ENCODE measurements at regions not wholly inside any gene's neighbourhood (a gene's known extent, or its start where the extent isn't known, plus 50 kb on each side); places are given as distances from the start of the nearest gene placed in this dataset.
"Not testable (repeated sequence)": the region's sequence is repeated elsewhere in the genome, so short reads cannot be mapped to it uniquely, and the experiment has no call there.

DNA sequence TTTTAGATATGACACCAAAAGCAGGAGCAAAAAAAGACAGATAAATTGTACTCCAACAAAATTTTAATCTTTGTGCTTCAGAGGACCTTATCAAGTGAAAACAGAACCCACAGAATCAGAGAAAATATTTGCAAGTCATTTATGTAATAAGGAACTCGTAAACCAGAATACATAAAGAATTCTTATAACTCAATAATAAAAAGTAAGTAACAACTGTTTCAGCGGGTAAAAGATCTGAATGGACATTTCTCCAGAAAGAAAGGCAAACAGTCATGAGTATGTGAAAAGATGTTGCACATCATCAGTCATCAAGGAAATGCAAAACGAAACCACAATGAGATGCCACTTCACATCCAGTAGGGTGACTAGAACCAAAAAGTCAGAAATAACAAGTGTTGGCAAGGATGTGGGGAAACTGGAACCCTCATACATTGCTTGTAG, 167.7 kb upstream of the KCTD7 start:
- Mint-ChIP-seq H3K27me3 (ENCODE audit: insufficient read depth) (peaks cover 3% of the 10 kb centered on the region), H3K36me3 (ENCODE audit: low read depth) (no peaks in the 10 kb centered on the region), H3K9me3 (no peaks in the 10 kb centered on the region; the same call in 1 of the 2 replicates), H3K4me3 (no peak overlapping the region), H3K27ac (no peak overlapping the region), H3K4me1 (ENCODE audit: low read depth) (no peaks in the 10 kb centered on the region)
- DNase-seq = no peak
- TF ChIP-seq, protein P1, sequence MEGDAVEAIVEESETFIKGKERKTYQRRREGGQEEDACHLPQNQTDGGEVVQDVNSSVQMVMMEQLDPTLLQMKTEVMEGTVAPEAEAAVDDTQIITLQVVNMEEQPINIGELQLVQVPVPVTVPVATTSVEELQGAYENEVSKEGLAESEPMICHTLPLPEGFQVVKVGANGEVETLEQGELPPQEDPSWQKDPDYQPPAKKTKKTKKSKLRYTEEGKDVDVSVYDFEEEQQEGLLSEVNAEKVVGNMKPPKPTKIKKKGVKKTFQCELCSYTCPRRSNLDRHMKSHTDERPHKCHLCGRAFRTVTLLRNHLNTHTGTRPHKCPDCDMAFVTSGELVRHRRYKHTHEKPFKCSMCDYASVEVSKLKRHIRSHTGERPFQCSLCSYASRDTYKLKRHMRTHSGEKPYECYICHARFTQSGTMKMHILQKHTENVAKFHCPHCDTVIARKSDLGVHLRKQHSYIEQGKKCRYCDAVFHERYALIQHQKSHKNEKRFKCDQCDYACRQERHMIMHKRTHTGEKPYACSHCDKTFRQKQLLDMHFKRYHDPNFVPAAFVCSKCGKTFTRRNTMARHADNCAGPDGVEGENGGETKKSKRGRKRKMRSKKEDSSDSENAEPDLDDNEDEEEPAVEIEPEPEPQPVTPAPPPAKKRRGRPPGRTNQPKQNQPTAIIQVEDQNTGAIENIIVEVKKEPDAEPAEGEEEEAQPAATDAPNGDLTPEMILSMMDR (IDR thresholded peaks at IDR 0.05) = no peak

DNA sequence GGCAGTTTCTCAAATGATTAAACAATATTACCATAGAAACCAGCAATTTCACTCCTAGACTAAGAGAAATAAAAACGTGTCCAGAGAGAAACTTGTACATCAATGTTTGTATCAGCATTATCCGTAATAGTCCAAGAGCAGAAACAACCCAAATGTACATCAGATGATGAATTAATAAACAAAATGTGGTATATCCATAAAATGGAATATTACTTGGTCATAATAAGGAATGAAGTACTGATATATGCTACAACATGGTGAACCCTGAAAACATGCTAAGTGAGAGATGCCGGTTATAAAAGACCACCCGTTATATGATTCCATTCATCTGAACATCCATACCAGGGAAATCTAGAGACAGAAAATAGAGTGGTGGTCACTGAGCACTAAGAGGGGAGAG, 167.3 kb upstream of the KCTD7 start:
- not testable (repeated sequence) for H3K36me3 Mint-ChIP-seq (ENCODE audit: low read depth); H3K27ac Mint-ChIP-seq; H3K9me3 Mint-ChIP-seq; H3K4me1 Mint-ChIP-seq (ENCODE audit: low read depth); DNase-seq; H3K27me3 Mint-ChIP-seq (ENCODE audit: insufficient read depth); H3K4me3 Mint-ChIP-seq

DNA sequence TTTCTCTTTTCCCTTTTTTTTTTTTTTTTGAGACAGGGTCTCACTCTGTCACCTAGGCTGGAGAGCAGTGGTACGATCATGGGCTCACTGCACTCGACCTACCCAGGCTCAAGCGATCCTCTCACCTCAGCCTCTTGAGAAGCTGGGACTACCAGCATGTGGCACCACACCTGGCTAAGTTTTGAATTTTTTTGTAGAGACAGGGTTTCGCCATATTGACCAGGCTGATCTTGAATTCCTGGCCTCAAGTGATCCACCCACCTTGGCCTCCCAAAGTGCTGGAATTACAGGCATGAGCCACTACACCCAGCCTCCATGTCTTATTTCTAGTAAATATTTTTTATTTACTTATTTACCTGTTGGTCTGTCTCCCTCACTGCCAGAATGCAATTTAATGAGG, 165.8 kb upstream of the KCTD7 start:
- H3K27me3 Mint-ChIP-seq (ENCODE audit: insufficient read depth); H3K27ac Mint-ChIP-seq; H3K9me3 Mint-ChIP-seq; H3K4me3 Mint-ChIP-seq; H3K4me1 Mint-ChIP-seq (ENCODE audit: low read depth); H3K36me3 Mint-ChIP-seq (ENCODE audit: low read depth); DNase-seq: not testable (repeated sequence)

DNA sequence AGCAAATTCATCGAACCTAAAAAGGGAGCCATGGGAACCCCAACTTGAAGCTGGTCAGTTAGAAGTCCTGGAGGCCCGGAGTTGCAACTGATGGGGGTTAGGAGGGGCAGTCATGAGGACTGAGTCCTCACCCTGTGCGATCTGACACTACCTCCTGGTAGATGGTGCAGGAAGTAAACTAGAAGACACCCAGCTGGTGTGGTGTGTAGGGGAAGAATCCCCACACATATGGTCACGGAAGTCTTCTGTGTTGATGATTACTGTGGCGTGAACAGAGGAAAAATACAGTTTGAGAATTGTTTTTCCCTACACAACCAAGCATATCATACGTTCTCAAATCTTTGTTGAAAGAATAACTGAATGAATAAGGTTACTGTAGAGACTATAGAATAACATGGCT, 164.6 kb upstream of the KCTD7 start:
- H3K27me3 Mint-ChIP-seq (ENCODE audit: insufficient read depth) = no peaks in the 10 kb centered on the region; the same call in none of the 2 replicates
- TF ChIP-seq, protein P1 (IDR thresholded peaks at IDR 0.05) = no peak
- DNase-seq = no peak
- no peaks in the 10 kb centered on the region; the same call in 1 of the 2 replicates for H3K9me3 Mint-ChIP-seq
- H3K36me3 Mint-ChIP-seq (ENCODE audit: low read depth) = no peaks in the 10 kb centered on the region
- no peak overlapping the region for H3K4me3 Mint-ChIP-seq
- H3K4me1 Mint-ChIP-seq (ENCODE audit: low read depth) = no peaks in the 10 kb centered on the region
- H3K27ac Mint-ChIP-seq = no peak overlapping the region

DNA sequence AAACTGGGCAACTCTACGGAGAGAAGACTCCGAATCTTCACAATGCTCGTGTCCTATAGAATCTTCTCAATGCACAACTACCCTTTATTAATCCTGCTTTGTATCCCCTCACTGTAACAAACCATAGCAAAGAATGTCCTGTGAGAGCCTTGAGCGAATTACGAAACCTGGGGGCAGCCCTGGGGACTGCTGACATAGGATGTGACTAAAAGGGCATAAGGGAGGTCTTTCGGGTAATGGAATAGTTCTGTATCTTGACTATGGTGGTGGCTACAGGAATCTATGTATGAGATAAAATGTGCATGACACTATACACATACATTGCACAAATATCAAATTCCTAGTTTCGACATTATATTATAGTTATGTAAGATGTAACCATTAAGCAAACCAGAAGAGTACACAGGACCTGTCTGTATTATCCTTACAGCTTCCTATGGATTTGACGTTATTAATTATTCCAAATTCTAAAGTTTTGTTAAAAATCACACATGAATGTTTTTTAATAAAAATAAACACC, 162.5 kb upstream of the KCTD7 start:
- Mint-ChIP-seq H3K4me1 (ENCODE audit: low read depth) (no peaks in the 10 kb centered on the region), H3K9me3 (no peaks in the 10 kb centered on the region; the same call in 1 of the 2 replicates), H3K36me3 (ENCODE audit: low read depth) (no peaks in the 10 kb centered on the region), H3K27ac (no peak overlapping the region), H3K4me3 (no peak overlapping the region), H3K27me3 (ENCODE audit: insufficient read depth) (no peaks in the 10 kb centered on the region; the same call in none of the 2 replicates)
- DNase-seq = no peak
- TF ChIP-seq, protein P1 (IDR thresholded peaks at IDR 0.05) = no peak

DNA sequence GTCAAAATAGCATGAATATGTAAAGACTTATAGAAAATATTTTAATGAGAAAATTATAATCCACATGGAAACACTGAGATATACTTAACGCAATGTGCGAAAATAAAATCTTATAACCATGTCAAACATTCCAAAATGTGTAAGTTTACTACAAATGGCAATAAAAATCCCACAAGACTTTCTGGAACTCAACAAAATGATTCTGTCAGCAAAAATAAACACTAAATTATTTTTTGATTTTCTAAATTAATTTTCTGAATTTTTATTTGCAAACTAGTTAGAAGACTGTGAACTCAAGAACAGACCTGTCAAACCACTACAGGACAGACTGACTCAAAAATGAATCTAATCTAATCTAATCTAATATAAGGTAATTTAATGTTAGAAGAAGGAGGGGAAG, 160.8 kb upstream of the KCTD7 start:
- Mint-ChIP-seq H3K36me3 (ENCODE audit: low read depth) (no peaks in the 10 kb centered on the region), H3K9me3 (no peaks in the 10 kb centered on the region), H3K27me3 (ENCODE audit: insufficient read depth) (no peaks in the 10 kb centered on the region; the same call in none of the 2 replicates), H3K4me3 (no peak overlapping the region), H3K4me1 (ENCODE audit: low read depth) (no peaks in the 10 kb centered on the region), H3K27ac (no peak overlapping the region)
- DNase-seq = no peak
- TF ChIP-seq, protein P1 (IDR thresholded peaks at IDR 0.05) = no peak

DNA sequence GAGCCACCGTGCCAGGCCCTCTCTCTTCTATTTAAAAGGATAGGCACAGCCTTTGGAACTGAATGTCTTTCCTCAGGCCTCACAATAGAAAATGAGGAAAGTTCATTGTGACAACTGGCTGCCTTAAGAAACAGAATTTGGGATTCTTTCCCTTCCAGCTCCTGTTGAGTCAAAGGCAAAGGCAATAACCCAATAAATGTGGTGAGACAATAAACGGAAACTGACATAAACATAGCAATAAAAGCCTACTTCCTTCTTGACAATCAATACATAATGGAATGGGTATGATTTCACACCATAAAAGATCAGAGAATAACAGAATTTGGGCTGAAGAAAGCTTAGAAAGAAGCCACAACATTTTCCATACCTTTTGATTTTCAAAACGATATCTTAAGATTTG, 155.6 kb upstream of the KCTD7 start:
- H3K4me3 Mint-ChIP-seq; H3K27me3 Mint-ChIP-seq (ENCODE audit: insufficient read depth); H3K36me3 Mint-ChIP-seq (ENCODE audit: low read depth); H3K27ac Mint-ChIP-seq; H3K4me1 Mint-ChIP-seq (ENCODE audit: low read depth); DNase-seq; H3K9me3 Mint-ChIP-seq: not testable (repeated sequence)

Measured in HFFc6 (cell line).